IPS-18a (cell line): ENCODE measurements at regions not wholly inside any gene's neighbourhood (a gene's known extent, or its start where the extent isn't known, plus 50 kb on each side); places are given as distances from the start of the nearest gene placed in this dataset.

Experiments used
- H3K27ac ChIP-seq: one replicate; pipeline ENCODE4 v1.5.1; 2013; ENCODE audit warnings: low read length
- H3K27me3 ChIP-seq: one replicate; pipeline ENCODE4 v1.6.1; 2013; ENCODE audit warnings: mild to moderate bottlenecking, low read length; ENCODE audit not compliant: control insufficient read depth, insufficient read depth
- H3K36me3 ChIP-seq: one replicate; pipeline ENCODE4 v1.6.1; 2013; ENCODE audit warnings: low read depth, low read length; ENCODE audit not compliant: control insufficient read depth
- H3K4me1 ChIP-seq: one replicate; pipeline ENCODE4 v1.6.1; 2013; ENCODE audit warnings: low read depth, low read length; ENCODE audit not compliant: control insufficient read depth
- H3K4me3 ChIP-seq: one replicate; pipeline ENCODE4 v1.5.1; 2013; ENCODE audit warnings: low read length
- H3K9ac ChIP-seq: one replicate; pipeline ENCODE4 v1.6.1; 2013; ENCODE audit warnings: mild to moderate bottlenecking, low read length, moderate library complexity
- H3K9me3 ChIP-seq: one replicate; pipeline ENCODE4 v1.6.1; 2013; ENCODE audit warnings: low read depth, low read length; ENCODE audit not compliant: control insufficient read depth

DNA sequence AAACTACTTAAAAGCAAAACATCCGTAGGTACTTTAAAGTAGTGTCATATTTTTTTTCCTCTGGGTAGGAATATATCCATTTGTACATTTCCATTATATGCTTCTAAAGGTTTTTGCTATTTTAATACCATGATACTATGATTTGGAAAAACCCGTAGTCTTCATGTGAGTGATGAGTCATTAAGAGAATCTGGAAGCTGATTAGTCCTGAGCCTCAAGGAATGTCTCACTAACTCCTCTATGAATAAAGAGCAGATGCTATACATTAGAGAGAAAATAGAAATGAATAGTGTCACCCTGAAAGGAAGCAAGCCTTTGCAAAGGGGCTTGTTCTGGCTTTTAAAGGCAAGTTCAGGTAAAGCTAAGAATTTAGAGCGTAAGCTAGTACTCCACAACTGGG, 432.1 kb downstream of the CCDC91 start:
- Histone ChIP-seq H3K4me3 (no peak overlapping the region), H3K27me3 (no peaks in the 10 kb centered on the region), H3K9ac (no peak overlapping the region), H3K36me3 (no peaks in the 10 kb centered on the region), H3K27ac (no peak overlapping the region), H3K4me1 (no peaks in the 10 kb centered on the region), H3K9me3 (no peaks in the 10 kb centered on the region)

DNA sequence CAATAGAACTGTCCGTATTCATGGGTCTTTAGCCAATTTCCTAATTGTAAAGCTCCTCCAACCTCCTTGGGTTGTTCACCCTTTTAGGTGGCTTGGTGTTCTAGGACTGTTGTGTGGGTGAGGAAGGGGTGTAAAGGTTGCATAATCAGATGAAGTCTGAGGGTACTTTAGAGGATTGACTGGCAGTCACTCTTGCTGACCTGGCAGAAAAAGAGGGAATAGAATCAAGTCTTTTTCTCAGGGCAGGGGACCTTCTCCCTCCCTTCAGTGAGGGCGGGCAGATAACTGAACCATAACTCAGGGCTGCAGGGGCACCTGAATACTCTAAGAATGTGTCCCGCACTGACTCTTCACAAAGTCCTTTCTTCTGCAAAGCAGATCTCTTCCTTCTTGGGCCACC, 436.2 kb downstream of the CCDC91 start:
- Histone ChIP-seq H3K4me3 (no peak overlapping the region), H3K27me3 (no peaks in the 10 kb centered on the region), H3K36me3 (no peaks in the 10 kb centered on the region), H3K4me1 (no peaks in the 10 kb centered on the region), H3K9ac (no peak overlapping the region), H3K9me3 (no peaks in the 10 kb centered on the region), H3K27ac (no peak overlapping the region)

DNA sequence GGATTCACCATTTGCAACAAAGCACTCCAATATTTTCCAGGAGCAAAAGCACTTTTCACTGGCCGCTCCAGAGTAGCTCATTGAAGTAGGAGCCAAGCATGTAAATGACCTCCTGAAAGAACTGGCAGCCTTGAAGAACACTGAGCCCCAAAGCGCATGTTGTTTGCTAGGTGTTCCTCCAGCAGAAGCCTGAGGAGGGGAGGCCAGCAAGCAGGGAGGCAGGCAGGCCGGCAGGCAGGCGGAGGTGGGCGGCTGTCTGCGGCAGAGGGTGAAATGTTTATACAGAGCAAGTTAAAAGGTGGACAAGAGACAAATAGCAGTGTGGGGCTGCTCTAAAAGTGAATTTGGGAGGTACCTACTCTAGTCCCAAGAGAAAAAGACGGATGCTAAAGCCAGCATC, 439.4 kb downstream of the CCDC91 start:
- no peak overlapping the region for H3K9ac ChIP-seq
- no peaks in the 10 kb centered on the region for H3K36me3 ChIP-seq
- no peaks in the 10 kb centered on the region for H3K9me3 ChIP-seq
- H3K4me3 ChIP-seq = no peak overlapping the region
- H3K4me1 ChIP-seq = no peaks in the 10 kb centered on the region
- H3K27me3 ChIP-seq = no peaks in the 10 kb centered on the region
- H3K27ac ChIP-seq = no peak overlapping the region

DNA sequence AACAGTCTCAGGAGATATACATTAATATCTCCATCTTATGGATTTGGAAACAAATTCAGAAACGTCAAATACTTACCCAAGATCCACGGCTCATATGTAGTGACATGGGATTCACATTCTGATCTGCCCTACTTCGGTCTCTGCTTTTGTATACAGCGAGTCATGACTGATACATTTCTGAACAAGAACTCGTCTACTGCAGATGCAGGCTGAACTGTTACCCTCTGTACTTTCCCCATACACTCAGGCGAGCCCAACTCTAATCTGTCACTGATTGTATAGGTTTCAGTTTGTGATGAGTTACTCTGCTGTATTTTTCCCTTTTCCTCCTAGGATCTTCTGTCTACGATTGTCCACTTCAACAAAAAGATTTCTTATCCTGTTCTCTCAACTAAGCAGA, 441.6 kb downstream of the CCDC91 start:
- no peak overlapping the region for H3K27ac ChIP-seq
- H3K9ac ChIP-seq = no peak overlapping the region
- no peaks in the 10 kb centered on the region for H3K36me3 ChIP-seq
- H3K4me1 ChIP-seq = no peaks in the 10 kb centered on the region
- no peak overlapping the region for H3K4me3 ChIP-seq
- H3K27me3 ChIP-seq = no peaks in the 10 kb centered on the region
- no peaks in the 10 kb centered on the region for H3K9me3 ChIP-seq

- H3K9ac ChIP-seq = no peak overlapping the region
- no peaks in the 10 kb centered on the region for H3K9me3 ChIP-seq
- no peaks in the 10 kb centered on the region for H3K27me3 ChIP-seq
Observed at GRCh38 chr12:28640519-28640918, 450.3 kb downstream of the CCDC91 start.

GRCh38 chr12:28645436-28645835, 455.2 kb downstream of the CCDC91 start:
- Histone ChIP-seq H3K27me3 (no peaks in the 10 kb centered on the region), H3K36me3 (no peaks in the 10 kb centered on the region), H3K9me3 (no peaks in the 10 kb centered on the region), H3K4me3 (no peak overlapping the region), H3K27ac (no peak overlapping the region), H3K4me1 (peaks cover 8% of the 10 kb centered on the region), H3K9ac (no peak overlapping the region)

More at GRCh38 chr12:28640519-28640918, 450.3 kb downstream of the CCDC91 start:
- Histone ChIP-seq H3K27ac (no peak overlapping the region), H3K36me3 (no peaks in the 10 kb centered on the region), H3K4me3 (no peak overlapping the region), H3K4me1 (no peaks in the 10 kb centered on the region)

- Histone ChIP-seq H3K4me3 (no peak overlapping the region), H3K4me1 (peaks cover 8% of the 10 kb centered on the region), H3K27ac (no peak overlapping the region), H3K27me3 (no peaks in the 10 kb centered on the region), H3K9me3 (no peaks in the 10 kb centered on the region), H3K36me3 (no peaks in the 10 kb centered on the region), H3K9ac (no peak overlapping the region)
Observed at GRCh38 chr12:28645891-28646290, 455.6 kb downstream of the CCDC91 start.

- Histone ChIP-seq H3K27ac (no peak overlapping the region), H3K36me3 (no peaks in the 10 kb centered on the region), H3K9ac (no peak overlapping the region), H3K4me1 (peaks cover 8% of the 10 kb centered on the region), H3K4me3 (no peak overlapping the region), H3K27me3 (no peaks in the 10 kb centered on the region), H3K9me3 (no peaks in the 10 kb centered on the region)
Observed at GRCh38 chr12:28650906-28651305, 460.6 kb downstream of the CCDC91 start.

GRCh38 chr12:28652239-28652638, 462.0 kb downstream of the CCDC91 start:
- no peak overlapping the region for H3K27ac ChIP-seq
- no peak overlapping the region for H3K4me3 ChIP-seq
- peaks cover 8% of the 10 kb centered on the region for H3K4me1 ChIP-seq
- no peaks in the 10 kb centered on the region for H3K27me3 ChIP-seq
- H3K36me3 ChIP-seq = no peaks in the 10 kb centered on the region
- H3K9ac ChIP-seq = no peak overlapping the region
- no peaks in the 10 kb centered on the region for H3K9me3 ChIP-seq

DNA sequence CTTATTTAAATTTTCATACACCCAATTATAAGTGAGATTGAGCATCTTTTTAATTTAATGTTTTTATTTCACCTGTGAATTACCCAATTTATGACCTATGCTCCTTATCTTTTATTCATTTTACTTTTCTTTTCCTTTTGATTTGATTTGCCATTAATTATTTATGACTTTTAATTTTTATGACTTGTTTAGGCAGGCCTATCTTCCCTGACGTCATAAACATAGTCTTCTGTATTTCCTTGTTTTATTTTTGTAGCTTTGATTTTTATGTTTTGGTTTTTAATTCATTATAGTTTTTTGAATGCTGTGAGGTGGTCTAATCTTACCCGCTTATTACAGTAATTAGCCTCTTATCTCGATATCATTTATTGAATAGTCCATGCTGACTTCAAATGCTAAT, 467.1 kb upstream of the FAR2 start:
- no peaks in the 10 kb centered on the region for H3K27me3 ChIP-seq

GRCh38 chr12:28683366-28683765, 465.7 kb upstream of the FAR2 start:
- Histone ChIP-seq H3K9ac (no peak overlapping the region), H3K4me3 (no peak overlapping the region), H3K27ac (no peak overlapping the region), H3K27me3 (no peaks in the 10 kb centered on the region), H3K36me3 (no peaks in the 10 kb centered on the region), H3K4me1 (peaks cover 10% of the 10 kb centered on the region), H3K9me3 (no peaks in the 10 kb centered on the region)

More for the DNA sequence above, 467.1 kb upstream of the FAR2 start:
- H3K36me3 ChIP-seq = no peaks in the 10 kb centered on the region
- H3K4me3 ChIP-seq = no peak overlapping the region
- H3K9me3 ChIP-seq = no peaks in the 10 kb centered on the region
- no peak overlapping the region for H3K27ac ChIP-seq
- H3K4me1 ChIP-seq = peaks cover 15% of the 10 kb centered on the region
- H3K9ac ChIP-seq = no peak overlapping the region

DNA sequence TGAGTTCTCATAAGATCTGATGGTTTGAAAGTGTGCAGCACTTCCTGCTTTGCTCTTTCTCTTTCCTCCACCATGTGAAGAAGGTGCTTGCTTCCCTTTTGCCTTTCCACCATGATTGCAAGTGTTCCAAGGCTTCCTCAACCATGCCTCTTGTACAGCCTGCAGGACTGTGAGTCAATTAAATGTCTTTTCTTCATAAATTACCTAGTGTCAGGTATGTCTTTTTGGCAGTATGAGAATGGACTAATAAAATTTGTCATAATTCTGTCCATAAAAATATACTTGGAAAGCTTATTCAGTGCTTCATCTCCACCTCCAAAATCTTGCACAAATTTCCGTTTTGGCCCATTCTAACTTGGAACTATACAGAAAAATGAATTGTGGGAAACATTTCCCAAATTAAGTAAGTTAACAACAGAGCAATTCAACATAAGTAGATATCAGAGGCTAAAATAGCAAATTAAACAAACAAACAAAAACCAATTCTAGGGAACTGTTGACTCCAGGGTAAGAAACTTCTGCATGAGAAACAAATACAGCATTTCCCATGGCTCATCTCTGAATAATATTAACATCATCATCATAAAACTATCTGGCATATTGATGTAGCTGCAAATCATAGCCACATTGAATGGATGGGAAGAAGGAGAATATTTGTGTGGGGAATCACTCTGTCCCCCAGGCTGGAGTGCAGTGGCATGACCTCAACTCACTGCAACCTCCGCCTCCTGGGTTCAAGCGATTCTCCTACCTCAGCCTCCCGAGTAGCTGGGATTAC, 459.5 kb upstream of the FAR2 start:
- no peak overlapping the region for H3K27ac ChIP-seq
- H3K9ac ChIP-seq = no peak overlapping the region
- H3K36me3 ChIP-seq = no peaks in the 10 kb centered on the region

More for the DNA sequence above, 459.5 kb upstream of the FAR2 start:
- Histone ChIP-seq H3K27me3 (no peaks in the 10 kb centered on the region), H3K4me1 (no peaks in the 10 kb centered on the region), H3K9me3 (no peaks in the 10 kb centered on the region), H3K4me3 (no peak overlapping the region)
